ENCODE measurements at regions not wholly inside any gene's neighbourhood (a gene's known extent, or its start where the extent isn't known, plus 50 kb on each side); places are given as distances from the start of the nearest gene placed in this dataset.

DNA sequence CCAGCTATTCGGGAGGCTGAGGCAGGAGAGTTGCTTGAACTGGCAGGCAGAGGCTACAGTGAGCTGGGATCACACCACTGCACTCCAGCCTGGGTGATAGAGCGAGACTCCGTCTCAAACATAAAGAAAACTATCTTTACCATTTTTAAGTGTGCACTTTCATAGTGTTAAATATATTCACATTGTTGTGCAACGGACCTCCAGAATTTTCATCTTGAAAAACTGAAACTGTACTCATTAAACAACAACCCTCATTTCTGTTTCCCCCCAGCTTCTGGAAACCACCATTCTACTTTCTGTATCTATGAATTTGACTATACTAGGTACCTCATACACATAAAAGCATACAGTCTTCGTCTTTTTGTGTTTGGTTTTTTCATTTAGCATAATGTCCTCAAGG, 375.1 kb downstream of the SHQ1 start:
- H3K9ac ChIP-seq (ENCODE audit: low read depth, low read length) = no peak overlapping the region
- H3K9me3 ChIP-seq (ENCODE audit: control insufficient read depth, insufficient read depth, low read length) = no peaks in the 10 kb centered on the region
- H3K36me3 ChIP-seq (ENCODE audit: insufficient read depth, low read length) = no peaks in the 10 kb centered on the region
- no peaks in the 10 kb centered on the region for H3K4me1 ChIP-seq (ENCODE audit: insufficient read depth, low read length)

DNA sequence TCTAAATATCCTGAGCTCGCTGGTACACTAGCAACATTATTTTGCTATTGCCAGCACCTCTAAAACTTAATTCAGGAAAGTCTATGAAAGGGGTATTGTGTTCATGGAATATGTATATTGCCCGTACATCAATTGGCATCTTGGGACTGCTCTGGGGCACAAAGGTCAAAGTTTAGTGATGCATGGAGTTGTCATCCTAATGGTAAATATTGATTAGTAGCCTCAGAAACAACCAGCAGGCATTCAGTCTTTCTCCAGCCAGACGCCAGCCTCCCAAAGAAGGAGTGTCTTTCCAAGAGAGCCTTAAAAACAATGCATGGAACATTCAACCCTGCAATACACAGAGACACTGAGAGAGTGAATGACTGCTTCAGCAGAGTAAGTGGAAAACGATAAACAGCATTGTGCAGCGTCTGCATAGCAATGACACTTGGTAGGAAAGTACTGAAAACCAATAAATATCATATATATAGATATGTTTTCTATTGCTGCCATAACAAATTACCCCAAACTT, 377.3 kb downstream of the SHQ1 start:
- Histone ChIP-seq H3K9ac (ENCODE audit: low read depth, low read length) (no peak overlapping the region), H3K9me3 (ENCODE audit: control insufficient read depth, insufficient read depth, low read length) (no peaks in the 10 kb centered on the region), H3K4me1 (ENCODE audit: insufficient read depth, low read length) (no peaks in the 10 kb centered on the region), H3K36me3 (ENCODE audit: insufficient read depth, low read length) (no peaks in the 10 kb centered on the region)

- Histone ChIP-seq H3K9ac (ENCODE audit: low read depth, low read length) (no peak overlapping the region), H3K9me3 (ENCODE audit: control insufficient read depth, insufficient read depth, low read length) (no peaks in the 10 kb centered on the region), H3K4me1 (ENCODE audit: insufficient read depth, low read length) (no peaks in the 10 kb centered on the region), H3K36me3 (ENCODE audit: insufficient read depth, low read length) (no peaks in the 10 kb centered on the region)
Measured at GRCh38 chr3:72465853-72466252, 382.4 kb downstream of the SHQ1 start.

DNA sequence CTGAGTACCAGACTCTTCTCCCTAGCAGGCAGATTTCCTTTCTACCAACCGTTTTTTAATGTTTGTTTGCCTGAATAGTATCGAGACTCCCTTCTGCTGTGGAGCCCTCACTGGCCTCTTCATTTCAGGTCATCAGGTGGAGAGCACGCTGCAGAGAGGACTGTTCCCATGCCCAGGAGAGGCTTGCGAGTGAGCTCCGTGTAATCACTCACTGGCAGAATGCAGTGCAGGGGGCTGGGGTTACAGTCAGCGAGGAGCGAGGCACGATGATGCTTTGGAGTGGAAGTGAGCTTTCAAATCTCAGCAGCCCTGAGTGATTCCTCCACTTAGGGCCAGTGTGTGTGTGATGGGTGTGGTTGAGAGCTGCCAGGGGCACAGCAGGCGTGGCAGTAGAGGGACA, 385.2 kb downstream of the SHQ1 start:
- Histone ChIP-seq H3K9me3 (ENCODE audit: control insufficient read depth, insufficient read depth, low read length) (no peaks in the 10 kb centered on the region), H3K4me1 (ENCODE audit: insufficient read depth, low read length) (no peaks in the 10 kb centered on the region; the same call in 1 of the 2 replicates), H3K9ac (ENCODE audit: low read depth, low read length) (no peak overlapping the region), H3K36me3 (ENCODE audit: insufficient read depth, low read length) (no peaks in the 10 kb centered on the region)

DNA sequence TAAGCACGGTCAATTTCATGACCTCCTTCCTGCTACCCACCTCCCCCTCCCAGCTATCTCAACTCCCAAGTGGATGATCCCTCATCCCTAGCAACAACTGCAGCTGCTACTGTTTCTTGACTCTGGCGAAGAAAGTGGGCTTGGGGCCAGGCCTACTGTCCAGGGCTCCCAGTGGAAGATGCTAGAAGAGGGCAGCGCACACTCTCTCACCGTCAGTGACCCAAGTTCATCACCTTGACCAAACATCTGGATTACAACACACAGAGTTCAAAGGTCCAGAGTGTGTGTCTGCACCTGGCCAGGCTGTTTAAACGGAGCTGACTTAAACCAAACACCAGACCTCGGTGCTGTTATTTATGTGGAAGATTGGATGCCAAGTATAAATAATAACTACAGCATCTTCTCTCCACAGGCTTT, 385.6 kb downstream of the SHQ1 start:
- Histone ChIP-seq H3K36me3 (ENCODE audit: insufficient read depth, low read length) (no peaks in the 10 kb centered on the region), H3K9ac (ENCODE audit: low read depth, low read length) (no peak overlapping the region), H3K9me3 (ENCODE audit: control insufficient read depth, insufficient read depth, low read length) (no peaks in the 10 kb centered on the region), H3K4me1 (ENCODE audit: insufficient read depth, low read length) (no peaks in the 10 kb centered on the region; the same call in 1 of the 2 replicates)

DNA sequence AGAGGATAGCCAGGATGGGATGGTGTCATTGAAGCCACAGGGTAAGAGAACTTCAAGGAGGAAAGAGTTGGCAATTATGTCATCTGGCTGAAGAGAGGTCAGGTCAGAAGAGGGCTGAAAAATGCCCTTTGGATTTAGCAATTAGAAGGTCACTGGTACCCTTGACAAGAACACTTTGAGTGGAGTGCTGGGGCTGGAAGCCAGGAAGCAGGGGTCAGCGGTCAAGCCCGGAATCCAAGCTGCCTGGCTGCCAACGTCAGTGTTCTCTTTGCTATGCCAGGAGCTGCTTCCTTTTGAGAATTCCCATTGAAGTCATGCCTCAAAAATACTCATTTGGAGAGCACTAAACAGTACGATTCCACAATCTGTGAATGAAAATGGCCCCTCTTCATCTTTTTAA, 386.5 kb downstream of the SHQ1 start:
- no peaks in the 10 kb centered on the region; the same call in 1 of the 2 replicates for H3K4me1 ChIP-seq (ENCODE audit: insufficient read depth, low read length)
- H3K9ac ChIP-seq (ENCODE audit: low read depth, low read length) = no peak overlapping the region
- no peaks in the 10 kb centered on the region for H3K9me3 ChIP-seq (ENCODE audit: control insufficient read depth, insufficient read depth, low read length)
- no peaks in the 10 kb centered on the region for H3K36me3 ChIP-seq (ENCODE audit: insufficient read depth, low read length)

GRCh38 chr3:72460205-72461174, 387.8 kb downstream of the SHQ1 start:
- no peaks in the 10 kb centered on the region for H3K36me3 ChIP-seq (ENCODE audit: insufficient read depth, low read length)

GRCh38 chr3:72459588-72459987, 388.7 kb downstream of the SHQ1 start:
- Histone ChIP-seq H3K9me3 (ENCODE audit: control insufficient read depth, insufficient read depth, low read length) (no peaks in the 10 kb centered on the region), H3K9ac (ENCODE audit: low read depth, low read length) (no peak overlapping the region), H3K4me1 (ENCODE audit: insufficient read depth, low read length) (no peaks in the 10 kb centered on the region; the same call in 1 of the 2 replicates), H3K36me3 (ENCODE audit: insufficient read depth, low read length) (no peaks in the 10 kb centered on the region)

More at GRCh38 chr3:72460205-72461174, 387.8 kb downstream of the SHQ1 start:
- no peaks in the 10 kb centered on the region for H3K9me3 ChIP-seq (ENCODE audit: control insufficient read depth, insufficient read depth, low read length)
- H3K9ac ChIP-seq (ENCODE audit: low read depth, low read length) = no peak overlapping the region
- H3K4me1 ChIP-seq (ENCODE audit: insufficient read depth, low read length) = no peaks in the 10 kb centered on the region; the same call in 1 of the 2 replicates

DNA sequence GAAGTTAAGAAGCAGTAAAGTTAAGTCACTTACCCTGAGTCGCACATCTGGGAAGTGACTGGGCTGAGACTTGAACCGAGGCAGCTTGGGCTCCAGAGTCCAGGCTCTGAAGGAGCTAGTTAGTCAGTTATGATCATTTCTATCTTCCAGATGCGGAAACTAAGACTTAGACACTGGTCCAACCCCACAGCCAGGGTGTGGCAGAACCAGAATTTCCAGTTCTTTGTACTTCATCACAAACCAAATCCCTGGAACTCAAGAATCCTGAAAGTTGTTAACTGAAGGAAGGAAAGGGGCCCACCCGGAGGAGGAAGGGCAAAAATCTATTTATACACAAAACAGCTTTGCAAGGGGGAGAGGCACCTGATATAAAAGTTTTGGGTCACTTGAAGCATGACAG, 389.9 kb downstream of the SHQ1 start:
- H3K9me3 ChIP-seq (ENCODE audit: control insufficient read depth, insufficient read depth, low read length) = no peaks in the 10 kb centered on the region
- H3K4me1 ChIP-seq (ENCODE audit: insufficient read depth, low read length) = no peaks in the 10 kb centered on the region; the same call in 1 of the 2 replicates
- no peaks in the 10 kb centered on the region for H3K36me3 ChIP-seq (ENCODE audit: insufficient read depth, low read length)

DNA sequence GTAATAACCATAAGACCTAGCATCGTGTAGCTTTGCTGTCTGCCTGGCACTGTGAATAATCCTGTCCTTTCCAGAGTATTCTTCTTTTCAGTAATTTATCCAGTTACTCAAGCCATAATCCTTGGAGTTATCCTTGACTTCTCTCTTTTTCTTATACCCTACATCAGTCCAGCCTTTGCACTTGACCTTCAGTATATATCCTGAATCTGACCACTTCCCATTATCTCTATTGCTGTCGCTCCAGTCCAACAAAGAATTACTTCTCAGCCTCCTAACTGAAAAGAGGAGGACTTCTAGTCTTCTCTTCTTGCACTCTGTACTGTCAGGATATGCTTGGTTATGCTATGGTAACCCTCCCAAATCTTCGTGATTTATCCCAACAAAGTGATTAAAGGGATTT, 393.8 kb downstream of the SHQ1 start:
- H3K4me1 ChIP-seq (ENCODE audit: insufficient read depth, low read length) = no peaks in the 10 kb centered on the region; the same call in 1 of the 2 replicates
- H3K9me3 ChIP-seq (ENCODE audit: control insufficient read depth, insufficient read depth, low read length) = no peaks in the 10 kb centered on the region
- H3K9ac ChIP-seq (ENCODE audit: low read depth, low read length) = no peak overlapping the region
- H3K36me3 ChIP-seq (ENCODE audit: insufficient read depth, low read length) = no peaks in the 10 kb centered on the region

More for the DNA sequence above, 389.9 kb downstream of the SHQ1 start:
- no peak overlapping the region for H3K9ac ChIP-seq (ENCODE audit: low read depth, low read length)

DNA sequence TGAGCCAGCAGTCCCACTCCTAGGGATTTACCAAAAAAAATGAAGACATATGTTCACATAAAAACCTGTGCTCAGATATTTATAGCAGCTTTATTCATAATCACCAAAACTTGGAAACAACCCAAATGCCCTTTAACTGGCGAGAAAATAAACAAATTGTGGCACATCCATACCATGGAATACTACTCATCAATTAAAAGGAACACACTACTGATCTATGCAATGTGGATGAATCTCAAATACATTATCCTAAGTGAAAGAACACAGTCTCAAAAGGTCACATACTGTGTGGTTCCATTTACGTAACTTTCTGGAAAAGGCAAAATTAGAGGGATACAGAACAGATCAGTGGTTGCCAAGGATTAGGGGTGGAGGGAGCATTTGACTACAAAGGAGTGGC, 394.5 kb downstream of the SHQ1 start:
- H3K9ac ChIP-seq (ENCODE audit: low read depth, low read length) = no peak overlapping the region
- H3K9me3 ChIP-seq (ENCODE audit: control insufficient read depth, insufficient read depth, low read length) = no peaks in the 10 kb centered on the region
- no peaks in the 10 kb centered on the region for H3K36me3 ChIP-seq (ENCODE audit: insufficient read depth, low read length)
- H3K4me1 ChIP-seq (ENCODE audit: insufficient read depth, low read length) = no peaks in the 10 kb centered on the region

GRCh38 chr3:72452745-72453144, 395.5 kb downstream of the SHQ1 start:
- Histone ChIP-seq H3K9ac (ENCODE audit: low read depth, low read length) (no peak overlapping the region), H3K9me3 (ENCODE audit: control insufficient read depth, insufficient read depth, low read length) (no peaks in the 10 kb centered on the region), H3K4me1 (ENCODE audit: insufficient read depth, low read length) (peaks cover 3% of the 10 kb centered on the region; the same call in 1 of the 2 replicates), H3K36me3 (ENCODE audit: insufficient read depth, low read length) (no peaks in the 10 kb centered on the region)

DNA sequence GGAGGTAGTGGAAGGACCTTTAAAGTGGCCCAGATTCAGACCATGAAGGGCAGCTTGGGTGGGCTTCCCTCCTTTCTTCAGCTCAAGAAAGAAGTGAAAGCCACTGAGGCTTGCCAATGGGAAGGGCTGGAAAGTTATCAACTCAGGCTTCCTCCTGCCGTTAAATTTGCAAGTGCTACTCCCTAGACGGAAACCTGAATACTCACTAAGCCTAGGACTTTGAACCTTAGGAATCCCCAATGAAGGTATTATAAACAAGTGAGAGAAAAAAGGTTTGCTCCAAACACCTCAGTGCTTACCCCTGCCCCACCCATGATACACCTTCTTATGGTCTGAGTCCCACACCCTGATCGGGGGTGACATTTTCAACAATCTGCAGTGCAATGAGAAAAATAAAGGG, 396.4 kb downstream of the SHQ1 start:
- H3K4me1 ChIP-seq (ENCODE audit: insufficient read depth, low read length) = peaks cover 3% of the 10 kb centered on the region; the same call in 1 of the 2 replicates
- H3K9me3 ChIP-seq (ENCODE audit: control insufficient read depth, insufficient read depth, low read length) = no peaks in the 10 kb centered on the region
- no peak overlapping the region for H3K9ac ChIP-seq (ENCODE audit: low read depth, low read length)
- no peaks in the 10 kb centered on the region for H3K36me3 ChIP-seq (ENCODE audit: insufficient read depth, low read length)

DNA sequence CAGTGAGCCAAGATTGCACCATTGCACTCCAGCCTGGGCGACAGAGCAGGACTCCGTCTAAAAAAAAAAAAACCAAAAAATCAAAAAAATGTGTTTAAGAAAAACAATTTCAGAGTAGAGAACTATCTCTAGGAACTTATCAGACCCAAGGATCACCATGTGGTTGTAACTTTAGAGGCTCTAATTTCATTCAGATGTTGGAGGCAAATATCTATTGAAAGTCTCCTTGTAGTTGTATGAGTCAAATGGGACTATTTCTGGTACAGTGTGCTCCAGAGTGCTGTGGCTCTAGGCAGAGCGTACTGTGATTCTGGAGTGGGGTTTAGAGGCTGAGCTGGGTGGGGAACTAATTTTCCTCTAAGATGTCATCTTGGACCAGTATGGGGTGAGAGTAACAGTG, 398.7 kb downstream of the SHQ1 start:
- Histone ChIP-seq H3K9me3 (ENCODE audit: control insufficient read depth, insufficient read depth, low read length) (no peaks in the 10 kb centered on the region), H3K4me1 (ENCODE audit: insufficient read depth, low read length) (peaks cover 7% of the 10 kb centered on the region; the same call in 1 of the 2 replicates), H3K9ac (ENCODE audit: low read depth, low read length) (no peak overlapping the region), H3K36me3 (ENCODE audit: insufficient read depth, low read length) (no peaks in the 10 kb centered on the region)

DNA sequence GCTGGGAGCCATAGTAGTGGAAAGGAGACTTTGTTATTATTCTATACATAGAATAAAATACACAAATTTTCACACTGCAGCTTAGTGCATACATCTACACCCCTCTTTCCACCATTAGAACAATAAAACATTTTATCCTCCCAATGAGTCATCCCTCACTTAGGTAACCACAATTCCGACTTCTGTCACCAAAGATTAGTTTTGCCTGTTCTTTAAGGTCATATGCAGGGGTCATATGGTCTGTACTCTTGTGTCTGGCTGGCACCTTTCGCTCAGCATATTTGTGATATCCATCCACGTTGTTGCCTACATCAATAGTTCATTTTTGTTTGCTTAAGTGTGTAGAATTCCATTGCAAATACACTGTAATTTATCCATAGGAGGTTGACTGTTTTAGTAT, 399.4 kb downstream of the SHQ1 start:
- H3K36me3 ChIP-seq (ENCODE audit: insufficient read depth, low read length) = no peaks in the 10 kb centered on the region
- no peak overlapping the region for H3K9ac ChIP-seq (ENCODE audit: low read depth, low read length)
- H3K4me1 ChIP-seq (ENCODE audit: insufficient read depth, low read length) = peaks cover 9% of the 10 kb centered on the region; the same call in 1 of the 2 replicates
- no peaks in the 10 kb centered on the region for H3K9me3 ChIP-seq (ENCODE audit: control insufficient read depth, insufficient read depth, low read length)
